Astrocyte of the spinal cord (primary cell): ENCODE measurements at regions not wholly inside any gene's neighbourhood (a gene's known extent, or its start where the extent isn't known, plus 50 kb on each side); places are given as distances from the start of the nearest gene placed in this dataset.

ENCODE experiments used
- DNase-seq: peaks from one replicate; pipeline ENCODE4 v3.0.0; 2011; ENCODE audit warnings: low read depth, low spot score
- H3K4me3 ChIP-seq: 2 replicates; pipeline ENCODE4 v1.5.1; 2011; ENCODE audit warnings: low read depth, mild to moderate bottlenecking, low read length, moderate library complexity
- CTCF ChIP-seq: IDR thresholded peaks from 2 replicates; pipeline ENCODE4 v1.5.1; 2012; ENCODE audit warnings: low read depth, mild to moderate bottlenecking, low read length, inconsistent platforms
- in situ Hi-C: cut with HindIII; loops from 2 replicates; pipeline ENCODE4 v1.10.0; 2017; ENCODE audit warnings: low sequenced_read_pairs

- in situ Hi-C loops: no loop called here
- no peak overlapping the region for H3K4me3 ChIP-seq
- TF ChIP-seq CTCF: no peak
- DNase-seq: no peak
These were observed 900.9 kb downstream of the QKI start for GRCh38 chr6:164315376-164315775.

GRCh38 chr6:164308339-164308738 lies 893.8 kb downstream of the QKI start:
- DNase-seq: no peak
- no peak overlapping the region for H3K4me3 ChIP-seq
- in situ Hi-C loops: no loop called here
- TF ChIP-seq CTCF: no peak

- no peak for TF ChIP-seq CTCF
- H3K4me3 ChIP-seq: no peak overlapping the region
- in situ Hi-C loops: no loop called here
- DNase-seq: peak; percentile 27
These were observed 888.8 kb downstream of the QKI start for GRCh38 chr6:164303102-164303964.

GRCh38 chr6:164296411-164296810 lies 881.9 kb downstream of the QKI start:
- in situ Hi-C loops: no loop called here
- no peak overlapping the region for H3K4me3 ChIP-seq
- no peak for TF ChIP-seq CTCF
- peak; percentile 7 for DNase-seq

GRCh38 chr6:164294047-164294784 lies 879.7 kb downstream of the QKI start:
- DNase-seq: no peak
- in situ Hi-C loops: no loop called here
- H3K4me3 ChIP-seq: no peak overlapping the region
- TF ChIP-seq CTCF: no peak

- TF ChIP-seq CTCF: no peak
- no peak overlapping the region for H3K4me3 ChIP-seq
- in situ Hi-C loops: no loop called here
- no peak for DNase-seq
These were observed 876.7 kb downstream of the QKI start for GRCh38 chr6:164291224-164291623.
